GM23248 (cell line): ENCODE measurements at regions not wholly inside any gene's neighbourhood (a gene's known extent, or its start where the extent isn't known, plus 50 kb on each side); places are given as distances from the start of the nearest gene placed in this dataset.

Source experiments
- DNase-seq: peaks from one replicate; pipeline ENCODE4 v3.0.0-alpha.2; 2015
- H2AFZ ChIP-seq: fragments of 200-600 bp; sonication (generic); 2 replicates; pipeline ENCODE4 v1.6.1; 2016; ENCODE audit warnings: antibody characterized with exemption
- H3F3A ChIP-seq: fragments of 200-600 bp; sonication (generic); 2 replicates; pipeline ENCODE4 v1.6.1; 2016; ENCODE audit warnings: mild to moderate bottlenecking, antibody characterized with exemption, mixed run types; ENCODE audit not compliant: insufficient read depth
- H3K27ac ChIP-seq: fragments of 200-600 bp; sonication (generic); 2 replicates; pipeline ENCODE4 v1.5.1; 2016; ENCODE audit warnings: mild to moderate bottlenecking
- H3K27me3 ChIP-seq: fragments of 200-600 bp; sonication (generic); replicated peaks from 2 replicates; pipeline ENCODE4 v1.6.1; 2016; ENCODE audit warnings: mild to moderate bottlenecking; ENCODE audit not compliant: insufficient read depth
- H3K36me3 ChIP-seq: fragments of 200-600 bp; sonication (generic); 2 replicates; pipeline ENCODE4 v1.6.1; 2016; ENCODE audit warnings: low read depth, mild to moderate bottlenecking
- H3K4me1 ChIP-seq: fragments of 200-600 bp; sonication (generic); 2 replicates; pipeline ENCODE4 v1.6.1; 2016; ENCODE audit warnings: mild to moderate bottlenecking; ENCODE audit not compliant: insufficient read depth
- H3K4me2 ChIP-seq: fragments of 200-600 bp; sonication (generic); one replicate; pipeline ENCODE4 v1.6.1; 2016; ENCODE audit warnings: mild to moderate bottlenecking; ENCODE audit not compliant: unreplicated experiment
- H3K4me3 ChIP-seq: fragments of 200-600 bp; sonication (generic); 2 replicates; pipeline ENCODE4 v1.5.1; 2016; ENCODE audit warnings: mild to moderate bottlenecking
- H3K79me2 ChIP-seq: fragments of 200-600 bp; sonication (generic); 2 replicates; pipeline ENCODE4 v1.6.1; 2016; ENCODE audit warnings: mild to moderate bottlenecking; ENCODE audit not compliant: insufficient read depth
- H3K9ac ChIP-seq: fragments of 200-600 bp; sonication (generic); 2 replicates; pipeline ENCODE4 v1.6.1; 2016; ENCODE audit warnings: mild to moderate bottlenecking
- H3K9me2 ChIP-seq: fragments of 200-600 bp; sonication (generic); 2 replicates; pipeline ENCODE4 v1.6.1; 2016; ENCODE audit warnings: mixed run types, mild to moderate bottlenecking, moderate library complexity; ENCODE audit not compliant: insufficient read depth
- H3K9me3 ChIP-seq: fragments of 200-600 bp; sonication (generic); one replicate; pipeline ENCODE4 v1.6.1; 2017; ENCODE audit warnings: low read depth
- H4K20me1 ChIP-seq: fragments of 200-600 bp; sonication (generic); 2 replicates; pipeline ENCODE4 v1.6.0; 2016; ENCODE audit not compliant: insufficient read depth
- EZH2 ChIP-seq: fragments of 200-600 bp; sonication (generic); IDR thresholded peaks from 2 replicates; pipeline ENCODE4 v1.6.1; 2018; ENCODE audit warnings: antibody characterized with exemption, mild to moderate bottlenecking; ENCODE audit not compliant: insufficient read depth, poor library complexity, severe bottlenecking
- EZH2phosphoT487 ChIP-seq: fragments of 200-600 bp; sonication (generic); IDR thresholded peaks from 2 replicates; pipeline ENCODE4 v1.6.1; 2018; ENCODE audit warnings: antibody characterized with exemption, moderate library complexity, mild to moderate bottlenecking, low read depth; ENCODE audit not compliant: insufficient read depth
- WGBS, 2 experiments: methylation state at CpG; one replicate each; pipeline ENCODE4 v1.1.6; 2015 to 2017; ENCODE audit warnings: low lambda C conversion rate in 2 of 2, low coverage in 1 of 2; ENCODE audit errors: missing lambda C conversion rate in 2 of 2; 5-methylcytosine and 5-hydroxymethylcytosine counted together
- in situ Hi-C: fragments of 300-500 bp; cut with MboI; formaldehyde crosslinking; loops from 2 replicates; pipeline ENCODE4 v1.15.0; 2020

DNA sequence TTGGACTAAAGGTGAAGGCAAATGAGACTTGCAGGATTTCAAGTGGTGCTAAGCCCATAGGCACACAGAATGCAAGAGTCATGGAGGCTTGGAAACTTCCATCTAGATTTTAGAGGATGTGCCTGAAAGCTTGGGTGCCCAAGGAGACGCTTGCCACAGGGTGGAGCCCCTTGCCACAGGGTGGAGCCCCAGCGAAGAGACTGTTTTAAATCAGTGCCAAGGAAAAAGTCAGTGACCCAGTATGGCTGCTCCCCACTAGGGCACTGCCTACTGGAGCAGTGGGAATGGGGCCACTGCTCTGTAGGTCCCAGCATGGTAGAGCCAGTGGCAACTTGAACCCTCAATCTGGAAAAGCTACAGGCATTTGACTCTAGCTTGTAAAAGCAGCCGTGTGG is 794.2 kb upstream of the LCORL start:
- no peak overlapping the region for H3K27ac ChIP-seq
- H3K9ac ChIP-seq, result no peak overlapping the region
- no peaks in the 10 kb centered on the region for H3K79me2 ChIP-seq
- H3K4me1 ChIP-seq, result no peaks in the 10 kb centered on the region
- H3F3A ChIP-seq, result no peaks in the 10 kb centered on the region
- no peaks in the 10 kb centered on the region for H3K9me2 ChIP-seq
- in situ Hi-C loops, result no loop called here
- DNase-seq, result no peak
- H3K4me3 ChIP-seq, result no peak overlapping the region
- no peaks in the 10 kb centered on the region for H3K9me3 ChIP-seq
- H4K20me1 ChIP-seq, result no peaks in the 10 kb centered on the region
- TF ChIP-seq EZH2phosphoT487, result no peak
- no peak for TF ChIP-seq EZH2
- WGBS, 2 experiments, result 9 to 19% methylated on average over 3 of the region's 3 CpGs
- no peaks in the 10 kb centered on the region for H3K27me3 ChIP-seq
- H2AFZ ChIP-seq, result no peak overlapping the region
- H3K36me3 ChIP-seq, result no peaks in the 10 kb centered on the region
- H3K4me2 ChIP-seq, result no peak overlapping the region

- no peaks in the 10 kb centered on the region for H3K36me3 ChIP-seq
- H3F3A ChIP-seq, result no peaks in the 10 kb centered on the region
- no peak overlapping the region for H2AFZ ChIP-seq
- H3K4me2 ChIP-seq, result no peak overlapping the region
- H3K4me3 ChIP-seq, result no peak overlapping the region
- no peaks in the 10 kb centered on the region for H3K79me2 ChIP-seq
- TF ChIP-seq EZH2 (no peak), EZH2phosphoT487 (no peak)
- 14 to 28% methylated on average over 3 of the region's 3 CpGs for WGBS, 2 experiments
- DNase-seq, result no peak
- no peaks in the 10 kb centered on the region for H3K27me3 ChIP-seq
- H3K9ac ChIP-seq, result no peak overlapping the region
- H3K4me1 ChIP-seq, result no peaks in the 10 kb centered on the region
- H3K9me3 ChIP-seq, result no peaks in the 10 kb centered on the region
- in situ Hi-C loops, result no loop called here
- no peak overlapping the region for H3K27ac ChIP-seq
- H4K20me1 ChIP-seq, result no peaks in the 10 kb centered on the region
- no peaks in the 10 kb centered on the region for H3K9me2 ChIP-seq
Observed at GRCh38 chr4:18815081-18815778, 793.7 kb upstream of the LCORL start.

DNA sequence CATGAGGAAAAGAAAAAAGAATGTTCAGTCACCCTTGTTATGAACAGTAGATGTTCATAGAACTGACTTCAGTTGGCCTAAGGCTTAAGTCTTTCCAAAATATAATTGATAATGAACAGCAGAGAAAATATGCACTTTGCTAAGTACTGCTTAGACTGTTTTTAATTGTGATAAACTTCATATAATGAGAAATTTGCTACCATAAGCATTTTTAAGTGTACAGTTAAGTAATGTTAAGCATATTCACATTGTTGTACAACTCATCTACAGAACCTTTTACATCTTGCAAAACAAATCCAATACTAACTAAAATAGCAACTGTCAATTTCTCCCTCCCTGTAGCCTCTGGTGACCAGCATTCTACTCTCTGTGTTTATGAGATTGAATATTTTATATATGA is 792.2 kb upstream of the LCORL start:
- Histone ChIP-seq H3K9me3 (no peaks in the 10 kb centered on the region), H3K9ac (no peak overlapping the region), H3F3A (no peaks in the 10 kb centered on the region), H4K20me1 (no peaks in the 10 kb centered on the region), H3K4me2 (no peak overlapping the region), H3K27ac (no peak overlapping the region), H3K36me3 (no peaks in the 10 kb centered on the region), H3K79me2 (no peaks in the 10 kb centered on the region), H3K4me3 (no peak overlapping the region), H3K9me2 (no peaks in the 10 kb centered on the region), H3K27me3 (no peaks in the 10 kb centered on the region), H3K4me1 (no peaks in the 10 kb centered on the region), H2AFZ (no peak overlapping the region)
- in situ Hi-C loops, result no loop called here
- TF ChIP-seq EZH2phosphoT487 (no peak), EZH2 (no peak)
- DNase-seq, result no peak

DNA sequence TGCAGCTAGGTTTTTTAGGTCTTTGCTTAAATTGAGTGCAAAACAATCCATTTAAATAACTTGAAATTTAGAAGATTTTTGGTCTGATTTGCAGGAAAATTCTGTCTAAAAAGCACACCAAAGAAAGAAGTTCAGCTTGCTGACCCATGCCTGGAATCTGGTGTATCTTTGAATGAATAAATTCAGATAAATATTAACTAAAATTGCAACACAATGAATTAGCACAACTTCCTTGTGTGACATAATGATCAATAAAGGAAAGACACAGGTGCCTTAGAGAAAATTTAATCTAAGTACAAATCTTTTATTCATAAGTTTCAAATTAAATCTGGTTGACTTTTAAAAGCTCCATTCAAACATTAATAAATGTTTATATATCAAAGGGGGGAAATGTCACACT is 791.5 kb upstream of the LCORL start:
- TF ChIP-seq EZH2phosphoT487, result no peak
- no peak for TF ChIP-seq EZH2
- Histone ChIP-seq H3F3A (no peaks in the 10 kb centered on the region), H3K79me2 (no peaks in the 10 kb centered on the region), H3K27ac (no peak overlapping the region), H3K4me2 (no peak overlapping the region), H3K9me3 (no peaks in the 10 kb centered on the region), H3K4me1 (no peaks in the 10 kb centered on the region), H4K20me1 (no peaks in the 10 kb centered on the region), H3K9ac (no peak overlapping the region), H2AFZ (no peak overlapping the region), H3K9me2 (no peaks in the 10 kb centered on the region), H3K36me3 (no peaks in the 10 kb centered on the region), H3K27me3 (no peaks in the 10 kb centered on the region), H3K4me3 (no peak overlapping the region)
- in situ Hi-C loops, result no loop called here
- no peak for DNase-seq

DNA sequence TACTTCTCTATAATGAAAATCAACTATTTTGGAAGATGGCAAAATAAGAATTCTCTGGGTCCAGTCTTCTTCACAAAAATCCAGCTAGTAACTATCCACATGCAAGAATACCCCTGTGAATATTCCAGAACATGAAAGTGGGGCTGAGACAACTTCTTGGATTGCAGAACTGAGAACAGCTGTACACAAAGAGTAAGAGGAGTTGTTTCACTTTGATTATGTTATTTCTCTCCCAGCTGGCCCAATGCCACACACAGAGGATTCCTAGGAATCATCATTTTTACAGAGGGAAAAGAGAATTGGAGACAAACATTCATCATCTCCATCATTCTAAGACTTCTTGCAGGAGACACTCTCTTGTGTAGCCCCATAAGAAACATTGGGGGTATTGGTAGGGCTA is 782.2 kb upstream of the LCORL start:
- Histone ChIP-seq H3K79me2 (no peaks in the 10 kb centered on the region), H3K4me3 (no peak overlapping the region), H3F3A (no peaks in the 10 kb centered on the region), H3K9me3 (no peaks in the 10 kb centered on the region), H3K4me1 (no peaks in the 10 kb centered on the region), H3K36me3 (no peaks in the 10 kb centered on the region), H3K9ac (no peak overlapping the region), H2AFZ (no peak overlapping the region), H4K20me1 (no peaks in the 10 kb centered on the region), H3K27ac (no peak overlapping the region), H3K27me3 (no peaks in the 10 kb centered on the region), H3K9me2 (no peaks in the 10 kb centered on the region), H3K4me2 (no peak overlapping the region)
- no peak for TF ChIP-seq EZH2
- TF ChIP-seq EZH2phosphoT487, result no peak
- in situ Hi-C loops, result no loop called here
- DNase-seq, result no peak
